ENCODE measurements at regions not wholly inside any gene's neighbourhood (a gene's known extent, or its start where the extent isn't known, plus 50 kb on each side); places are given as distances from the start of the nearest gene placed in this dataset.

GRCh38 chr7:156344595-156344994 is 296.0 kb upstream of the RNF32 start:
- TF ChIP-seq CTCF (IDR thresholded peaks at IDR 0.05) (no peak), POLR2AphosphoS5 (IDR thresholded peaks at IDR 0.05) (no peak), POLR2A (IDR thresholded peaks at IDR 0.05) (no peak)

Measured in breast epithelium (tissue), 3 donors.